Effector CD4-positive, alpha-beta T cell (primary cell): ENCODE measurements at regions not wholly inside any gene's neighbourhood (a gene's known extent, or its start where the extent isn't known, plus 50 kb on each side); places are given as distances from the start of the nearest gene placed in this dataset.

ENCODE experiments used
- DNase-seq: peaks from one replicate; pipeline ENCODE4 v3.0.0-alpha.2; 2020

DNA sequence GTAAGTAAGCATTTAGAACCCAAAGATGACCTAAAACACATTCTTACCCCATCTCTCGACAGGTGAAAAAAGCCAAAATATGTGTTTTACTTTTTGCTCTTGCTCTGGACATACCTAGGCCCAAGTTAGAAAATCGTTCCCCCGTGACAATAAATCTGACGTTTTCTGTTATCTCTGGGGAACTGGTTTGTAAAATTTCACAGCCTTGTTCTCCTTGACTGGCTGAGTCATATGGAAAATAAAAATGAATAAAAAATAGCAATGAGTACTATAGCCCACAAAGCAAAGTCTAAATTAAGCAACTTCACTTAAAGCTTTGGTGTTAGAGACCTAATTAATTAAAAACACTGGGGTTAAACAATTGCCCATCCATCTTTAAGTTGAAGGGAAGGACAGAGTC is 286.9 kb upstream of the CLINT1 start:
- no peak for DNase-seq

DNA sequence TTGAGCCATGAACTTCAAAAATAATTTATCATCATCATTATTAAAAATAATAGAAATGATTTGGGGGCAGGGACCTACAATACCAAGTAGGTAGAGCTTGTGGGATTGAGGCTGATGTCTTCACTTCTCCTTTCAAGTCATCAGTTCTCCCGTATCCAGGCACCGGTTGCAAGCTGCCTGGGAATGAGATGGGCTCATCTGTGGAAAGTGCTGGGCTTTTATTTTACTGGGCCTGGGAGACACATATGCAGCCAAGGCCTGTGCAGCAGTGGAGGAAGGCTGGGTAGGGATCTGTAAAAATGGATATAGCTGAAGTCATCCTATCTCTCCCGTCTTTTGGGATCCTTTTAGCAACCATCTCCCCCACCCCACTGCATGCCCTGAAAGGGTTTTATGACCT is 284.1 kb upstream of the CLINT1 start:
- DNase-seq: no peak

DNA sequence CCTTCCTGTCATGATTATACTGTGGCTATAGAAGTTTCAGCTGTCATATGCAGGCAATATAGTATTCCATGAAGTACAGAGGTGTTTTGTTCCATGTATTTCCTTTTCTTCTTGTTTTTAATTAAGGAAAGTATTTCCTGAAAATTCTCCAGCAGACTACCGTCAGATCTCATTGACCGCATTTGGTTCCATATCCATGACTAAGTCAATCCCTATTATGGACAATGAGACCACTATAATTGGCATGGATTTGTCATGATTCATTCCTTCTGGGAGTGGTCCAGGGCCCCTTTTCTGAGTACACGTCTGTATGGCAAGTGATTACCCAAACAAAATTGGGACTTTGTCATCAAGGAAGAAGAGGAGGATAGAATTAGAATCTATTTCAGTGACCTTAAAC is 283.2 kb upstream of the CLINT1 start:
- no peak for DNase-seq

DNA sequence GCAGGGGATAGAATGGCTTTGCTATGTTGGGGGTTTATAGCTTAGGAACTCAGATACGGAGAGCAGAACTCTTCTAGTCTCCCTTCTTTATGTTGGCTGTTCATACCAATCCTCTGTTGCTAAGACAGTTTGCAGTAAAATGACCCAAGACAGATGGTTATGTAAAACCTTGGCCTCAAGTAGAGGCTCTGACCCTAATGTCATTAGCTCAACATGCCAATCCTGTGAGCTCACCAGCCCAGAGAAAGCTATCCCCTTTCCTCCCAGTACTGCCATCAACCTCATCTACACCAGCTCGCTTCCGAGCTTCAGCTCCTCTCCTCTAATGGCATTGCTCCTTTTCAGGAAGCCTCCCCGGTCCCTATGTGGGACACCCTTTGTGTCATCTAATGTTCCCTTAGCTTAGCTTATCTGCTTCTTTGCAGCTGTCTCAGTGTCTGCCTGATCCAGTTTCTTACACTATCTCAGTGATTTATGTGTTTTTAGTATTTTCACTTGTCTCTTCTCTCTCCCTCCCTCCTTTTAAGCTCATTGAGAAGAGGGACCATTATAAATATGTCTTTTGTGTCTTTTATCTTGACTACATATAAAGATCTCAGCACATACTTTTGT is 281.3 kb upstream of the CLINT1 start:
- no peak for DNase-seq

DNA sequence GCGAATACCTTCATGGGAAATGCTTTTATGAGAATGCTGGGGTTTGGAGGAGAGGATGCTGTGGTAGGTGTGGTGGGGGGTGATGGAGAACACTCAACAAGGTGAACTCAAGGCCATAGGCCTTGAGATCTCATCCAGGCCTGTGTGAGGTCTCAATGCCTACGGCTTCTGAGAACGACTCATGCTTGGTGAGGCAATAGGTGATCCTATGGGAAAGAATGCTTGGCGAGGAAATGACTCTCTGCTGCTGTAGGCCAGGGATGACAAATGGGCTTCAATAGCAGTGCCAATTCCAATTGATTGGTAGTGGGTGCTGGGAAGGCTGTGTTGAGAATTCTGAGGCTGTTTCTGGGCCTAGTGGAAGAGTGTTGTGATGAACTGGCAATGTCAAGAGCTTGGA is 280.2 kb upstream of the CLINT1 start:
- DNase-seq: no peak

DNA sequence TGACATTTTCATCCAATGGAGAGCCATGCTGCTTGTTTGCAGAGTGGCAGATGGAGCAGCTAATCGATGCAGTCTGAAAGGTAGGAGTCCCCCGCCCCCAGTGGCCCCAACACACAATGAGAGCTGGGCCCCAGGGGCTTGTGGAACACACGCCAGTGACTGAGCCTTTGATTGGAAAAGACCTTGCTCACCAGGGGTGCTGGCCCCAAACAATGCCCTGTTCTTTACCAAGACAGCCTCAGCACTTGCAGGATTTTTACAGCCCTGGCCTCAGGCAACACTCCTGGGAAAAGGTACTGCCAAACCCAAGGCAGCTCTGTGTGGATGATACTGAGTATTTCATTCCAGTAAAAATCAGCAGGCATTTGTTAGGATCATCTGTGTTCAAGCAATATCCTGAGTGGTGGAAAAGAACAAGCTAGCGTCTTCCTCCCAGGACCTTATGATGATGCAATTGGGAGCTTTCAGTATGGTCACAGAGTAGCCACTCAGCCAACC is 276.8 kb upstream of the CLINT1 start:
- no peak for DNase-seq

DNA sequence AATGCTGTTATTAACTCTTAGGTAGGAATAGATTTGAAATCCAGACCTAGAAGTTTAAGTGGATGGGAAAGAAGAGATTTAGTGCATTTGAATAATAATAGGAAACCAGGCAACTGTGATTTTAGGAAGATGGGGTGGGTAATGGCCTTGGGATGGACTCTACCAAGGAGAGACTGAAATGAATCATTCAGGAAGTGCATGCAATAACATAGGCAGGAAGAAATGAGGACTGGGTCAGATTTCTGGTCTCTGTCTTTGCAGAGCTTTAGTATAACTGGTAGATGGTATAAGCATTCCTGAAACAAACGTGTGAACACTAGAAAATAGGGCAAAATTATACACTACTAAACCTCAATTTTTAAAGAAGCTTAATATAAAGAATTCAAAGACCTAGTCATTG is 274.4 kb upstream of the CLINT1 start:
- DNase-seq: no peak

DNA sequence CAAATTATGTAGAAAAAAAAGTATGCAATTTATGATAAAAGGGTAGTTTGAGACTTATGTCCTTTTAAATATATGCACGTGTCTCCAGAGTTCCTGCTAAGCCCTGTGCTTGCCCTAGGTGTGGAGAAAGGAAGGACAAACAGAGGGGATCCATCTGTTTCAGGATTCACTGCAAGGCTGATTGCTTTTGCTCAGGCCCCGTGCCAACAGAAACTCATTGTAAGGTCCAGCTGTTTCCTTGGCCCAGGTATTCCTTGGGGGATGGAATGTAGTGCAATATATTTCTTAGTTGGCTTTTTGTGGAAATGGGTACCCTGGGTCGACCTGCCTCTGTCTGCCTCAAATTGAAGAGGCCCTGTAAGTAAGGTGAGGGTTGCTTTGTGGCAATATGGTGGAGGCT is 268.6 kb upstream of the CLINT1 start:
- DNase-seq: no peak

DNA sequence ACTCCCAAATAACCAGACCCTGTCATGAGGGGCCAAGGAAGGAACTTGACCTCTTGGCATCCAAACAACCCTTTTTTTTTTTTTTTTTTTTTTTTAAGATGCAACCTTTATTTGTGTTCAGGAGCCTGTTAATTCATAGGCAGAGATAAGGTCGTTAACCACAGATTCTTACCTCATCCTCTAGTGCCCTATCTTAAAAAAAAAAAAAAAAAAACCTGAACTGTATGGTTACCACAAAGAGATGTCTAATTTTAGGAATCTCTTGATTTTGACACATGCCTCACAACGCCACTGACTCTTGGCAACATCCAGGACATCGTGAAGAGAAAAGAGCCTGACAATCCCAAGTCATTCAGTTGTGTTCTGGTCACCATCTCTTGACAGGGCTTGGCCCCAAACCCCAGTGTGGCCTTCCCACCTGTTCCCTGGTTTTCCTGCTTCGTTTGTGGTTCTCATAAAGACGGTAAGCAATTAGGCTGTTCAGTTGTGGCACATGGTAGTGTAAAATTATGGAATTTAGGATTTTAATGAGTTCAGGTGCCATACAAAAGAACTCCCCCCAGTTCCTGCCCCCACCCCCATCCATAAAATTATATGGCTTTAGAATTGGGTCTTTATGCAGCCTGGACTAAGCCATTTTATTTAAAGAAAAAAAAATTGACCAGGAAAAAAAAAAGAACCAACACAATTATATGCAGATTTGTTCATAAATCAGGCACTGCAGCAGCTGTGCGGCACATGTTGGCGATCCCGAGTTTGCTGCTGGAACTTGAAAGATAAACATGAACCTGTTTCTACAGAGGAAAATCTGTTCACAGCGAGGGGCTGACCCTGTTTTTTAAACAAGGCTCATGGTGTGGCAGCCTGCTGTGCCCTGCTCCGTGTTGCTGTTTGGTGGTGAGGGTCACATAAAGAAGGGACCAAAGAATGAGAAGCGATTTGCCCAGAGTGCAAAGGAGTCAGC is 267.8 kb upstream of the CLINT1 start:
- DNase-seq: no peak

DNA sequence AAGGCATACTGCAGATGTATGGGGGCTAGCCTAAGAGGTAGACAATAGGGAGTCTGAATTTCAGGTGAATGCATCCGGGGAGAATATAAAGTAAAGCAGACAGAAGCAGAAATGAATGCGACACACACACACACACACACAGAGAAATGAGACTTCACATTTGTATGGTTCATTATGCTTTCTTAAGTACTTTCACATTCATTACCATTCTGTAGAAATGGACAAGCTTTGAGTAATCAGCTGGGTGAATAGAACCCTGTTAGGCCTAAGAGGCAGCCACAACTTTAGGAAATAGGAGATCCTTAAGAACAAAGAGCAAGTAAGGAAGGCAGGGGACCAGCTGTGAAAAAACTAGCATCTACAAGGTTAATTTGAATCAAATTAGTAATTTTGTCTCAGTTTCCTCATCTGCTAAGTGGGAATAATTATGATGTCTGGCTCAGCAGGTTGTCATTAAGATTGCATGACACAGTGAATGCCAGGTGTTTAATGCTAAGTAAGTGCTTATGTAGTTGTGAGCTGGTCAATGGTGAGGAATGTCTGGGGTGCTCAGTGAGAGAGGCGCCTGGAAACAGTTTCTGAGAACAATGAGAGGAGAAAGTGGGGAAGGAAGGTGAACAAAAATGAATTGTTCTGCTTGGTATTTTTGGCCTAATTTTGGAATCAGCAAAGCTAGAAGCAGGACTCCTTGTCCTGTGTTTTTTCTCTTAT is 265.8 kb upstream of the CLINT1 start:
- DNase-seq: no peak

DNA sequence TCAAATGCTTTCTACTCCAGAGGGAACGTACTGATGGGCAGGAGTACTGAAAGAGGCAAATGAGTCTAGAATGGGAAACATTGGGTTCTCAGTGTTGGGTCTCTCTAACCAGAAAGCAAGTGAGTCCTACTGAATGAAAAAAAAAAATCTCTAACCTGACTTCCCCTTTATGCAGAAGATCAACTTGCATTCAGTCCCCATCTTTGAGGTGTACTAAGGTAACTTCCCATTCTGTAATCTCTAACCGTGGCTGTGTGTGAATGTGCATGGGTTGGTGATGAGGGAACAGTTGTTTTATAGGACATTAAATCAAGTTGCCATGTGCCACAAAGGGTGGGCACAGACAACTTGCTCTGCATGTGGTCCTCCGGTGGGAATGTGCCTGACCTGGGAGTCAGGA is 264.6 kb upstream of the CLINT1 start:
- DNase-seq: no peak

DNA sequence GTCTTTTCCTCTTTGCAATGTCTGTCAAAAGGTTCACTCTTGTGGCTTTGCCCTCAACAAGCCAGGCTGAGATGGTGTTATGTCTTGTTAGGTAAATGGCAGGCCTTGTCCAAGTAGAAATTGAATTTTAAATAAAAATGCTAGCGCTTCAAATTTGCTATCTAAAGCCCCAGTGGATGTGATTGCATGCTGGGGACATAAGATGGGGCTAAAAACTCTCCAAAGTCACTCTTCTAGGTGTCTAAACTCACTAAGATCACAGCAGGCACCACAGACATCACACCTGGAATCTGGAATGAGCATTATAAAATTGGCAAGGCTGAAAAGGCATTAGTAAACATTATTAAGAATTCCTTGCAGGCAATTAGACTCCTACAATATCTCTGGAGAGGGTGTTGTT is 262.7 kb upstream of the CLINT1 start:
- no peak for DNase-seq

DNA sequence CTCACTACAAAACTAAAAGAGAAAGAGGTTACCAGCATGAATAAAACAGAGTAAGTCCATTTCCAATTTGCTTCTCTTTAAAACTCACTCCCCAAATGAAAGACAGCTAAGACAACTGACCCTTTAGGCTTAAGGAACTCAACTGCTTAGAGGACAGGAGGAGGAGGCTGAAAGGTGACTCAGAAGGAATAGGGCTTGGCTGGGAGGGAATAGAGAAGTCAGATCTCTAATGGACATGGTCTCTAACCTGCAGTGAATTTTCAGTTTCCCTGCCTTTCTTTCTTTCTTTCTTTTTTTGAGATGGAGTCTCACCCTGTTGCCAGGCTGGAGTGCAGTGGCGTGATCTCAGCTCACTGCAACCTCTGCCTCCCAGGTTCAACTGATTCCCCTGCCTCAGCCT is 261.8 kb upstream of the CLINT1 start:
- DNase-seq: no peak

DNA sequence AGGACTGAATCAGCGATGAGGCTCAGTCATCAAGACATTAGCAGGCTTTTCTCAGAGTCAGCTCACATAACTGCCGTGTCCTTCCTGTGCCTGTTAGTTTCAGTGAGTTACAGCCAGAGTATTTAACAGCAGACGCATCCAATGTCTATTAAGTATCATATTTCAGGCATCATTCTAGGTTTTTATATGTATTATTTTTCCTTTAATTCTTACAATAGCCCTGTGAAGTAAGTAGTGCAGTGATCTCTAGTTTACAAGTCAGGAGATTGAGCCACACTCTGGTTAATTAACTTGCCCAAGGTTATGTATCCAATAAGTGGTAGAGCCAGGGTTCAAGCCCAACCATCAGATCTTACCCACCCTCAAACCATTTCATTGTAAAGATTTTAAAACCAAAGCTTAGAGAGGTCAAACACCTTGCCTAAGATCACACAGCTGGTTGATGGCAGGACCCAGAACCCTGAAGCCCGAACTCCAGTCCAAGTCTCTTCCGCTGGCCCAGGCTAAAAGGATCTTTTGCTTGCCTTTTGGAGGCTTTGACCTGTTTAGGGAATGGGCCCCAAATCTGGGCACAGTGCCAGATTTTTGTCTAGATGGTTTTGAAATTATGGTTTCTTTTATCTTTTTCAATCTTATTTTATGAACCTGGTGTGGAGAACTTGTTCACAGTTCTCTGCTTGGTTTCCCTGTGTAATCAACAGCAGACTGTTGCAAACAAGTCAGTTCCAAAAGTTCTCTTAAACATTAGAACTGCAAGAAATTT is 261.2 kb upstream of the CLINT1 start:
- DNase-seq: no peak

DNA sequence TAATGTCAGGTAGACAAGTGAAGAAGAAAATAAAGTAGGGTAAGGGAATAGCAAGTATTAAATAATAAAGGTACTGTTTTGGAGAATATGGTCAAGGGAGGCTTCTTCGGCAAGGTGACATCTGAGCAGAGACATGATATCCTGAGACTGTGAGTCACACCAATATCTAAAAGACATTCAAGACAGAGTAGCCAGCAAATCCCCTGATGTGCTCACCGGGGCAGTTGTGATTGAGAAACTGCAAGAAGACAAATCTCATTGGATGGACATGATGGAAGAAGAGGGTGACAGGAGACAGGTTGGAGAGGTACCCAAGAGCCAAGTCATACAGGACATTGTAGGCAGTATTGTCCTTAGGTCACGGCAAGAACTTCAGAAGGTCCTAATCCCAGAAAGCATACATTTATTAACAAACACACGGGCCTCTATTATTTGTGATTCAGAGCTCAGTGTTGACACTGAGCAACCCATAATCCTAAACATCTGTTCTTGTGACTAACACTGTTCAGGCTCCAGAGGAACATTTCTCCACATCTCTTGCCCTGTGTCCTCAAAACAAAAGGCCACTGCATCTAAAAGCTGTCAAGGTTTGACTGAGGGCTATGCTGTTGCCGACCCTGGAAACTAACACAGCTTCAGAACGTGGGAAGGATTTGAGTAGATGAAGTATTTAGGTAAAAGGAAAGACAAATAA is 258.7 kb upstream of the CLINT1 start:
- no peak for DNase-seq

DNA sequence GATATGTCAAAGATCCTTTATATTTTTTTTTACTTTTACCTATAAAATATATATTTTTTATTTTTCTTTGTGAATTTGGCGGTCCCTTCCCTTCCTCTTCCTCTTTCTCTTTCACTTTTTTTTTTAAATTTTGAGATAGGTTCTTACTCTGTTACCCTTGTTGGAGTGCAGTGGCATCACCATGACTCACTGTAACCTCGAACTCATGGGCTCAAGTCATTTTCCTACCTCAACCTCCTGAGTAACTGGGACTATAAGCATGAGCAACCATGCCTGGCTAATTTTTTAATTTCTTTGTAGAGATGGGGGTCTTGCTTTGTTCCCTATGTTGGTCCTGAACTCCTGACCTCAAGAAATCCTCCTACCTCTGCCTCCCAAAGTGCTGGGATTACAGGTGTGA is 258.0 kb upstream of the CLINT1 start:
- DNase-seq: no peak

DNA sequence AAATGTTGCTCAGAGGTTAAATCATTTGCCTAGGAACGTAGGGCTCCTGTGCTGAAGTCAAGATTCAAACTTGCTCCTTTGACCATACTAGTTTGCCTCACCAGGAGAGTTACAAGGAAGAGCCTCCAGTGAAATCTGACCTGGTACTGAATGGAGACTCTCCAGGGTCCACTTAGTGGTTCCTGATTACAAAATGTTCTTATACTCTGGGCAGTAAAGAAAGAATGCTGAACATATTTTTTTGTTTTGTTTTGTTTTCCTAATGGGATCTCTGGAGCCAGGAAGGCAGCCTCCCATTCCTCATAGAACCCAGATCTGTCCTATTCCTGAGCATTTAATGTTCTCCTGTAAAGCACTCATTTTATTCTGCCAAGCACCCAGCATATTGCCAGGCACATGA is 256.5 kb upstream of the CLINT1 start:
- DNase-seq: no peak

DNA sequence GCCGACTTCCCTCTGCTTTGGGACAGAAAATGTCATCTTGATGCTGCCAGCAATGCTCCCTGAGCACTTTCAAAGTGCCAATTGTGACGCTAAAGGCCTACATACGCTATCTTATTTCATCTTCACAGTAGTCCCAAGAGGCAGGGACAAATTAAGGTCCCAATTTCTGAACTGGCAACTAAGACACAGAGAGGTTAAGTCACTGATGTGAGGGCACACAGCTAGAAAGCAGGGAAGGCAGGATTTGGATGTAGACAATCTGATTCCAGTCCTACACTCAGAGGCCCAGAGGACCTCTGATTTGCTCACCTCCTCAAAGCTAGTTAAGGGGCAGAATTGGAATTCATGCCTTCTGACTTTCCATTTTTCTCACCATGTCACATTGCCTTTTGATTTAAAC is 249.2 kb upstream of the CLINT1 start:
- DNase-seq: no peak

DNA sequence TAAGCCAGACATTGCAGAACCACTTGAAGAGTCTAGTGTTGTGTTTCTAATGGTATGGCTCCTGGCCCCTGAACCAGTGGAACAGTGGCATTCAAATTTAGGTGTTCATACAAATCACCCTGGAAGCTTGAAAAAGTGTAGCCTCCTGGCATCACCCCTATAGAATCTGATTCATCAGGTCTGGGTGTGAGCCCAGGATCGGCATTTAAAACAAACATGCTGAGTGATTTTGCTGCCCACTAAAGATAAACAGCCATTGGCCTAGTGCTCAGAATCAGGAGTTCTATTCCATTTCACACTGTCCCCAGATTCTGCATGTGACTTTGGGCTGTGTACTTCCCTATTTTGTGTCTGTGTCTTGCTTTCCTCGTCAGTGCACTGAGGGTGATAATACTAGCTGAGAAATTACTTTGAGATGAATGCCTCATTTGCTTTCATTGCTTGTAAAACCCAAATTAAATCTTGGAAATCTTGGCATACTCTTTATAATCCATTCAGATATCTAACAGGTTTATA is 241.5 kb upstream of the CLINT1 start:
- no peak for DNase-seq

DNA sequence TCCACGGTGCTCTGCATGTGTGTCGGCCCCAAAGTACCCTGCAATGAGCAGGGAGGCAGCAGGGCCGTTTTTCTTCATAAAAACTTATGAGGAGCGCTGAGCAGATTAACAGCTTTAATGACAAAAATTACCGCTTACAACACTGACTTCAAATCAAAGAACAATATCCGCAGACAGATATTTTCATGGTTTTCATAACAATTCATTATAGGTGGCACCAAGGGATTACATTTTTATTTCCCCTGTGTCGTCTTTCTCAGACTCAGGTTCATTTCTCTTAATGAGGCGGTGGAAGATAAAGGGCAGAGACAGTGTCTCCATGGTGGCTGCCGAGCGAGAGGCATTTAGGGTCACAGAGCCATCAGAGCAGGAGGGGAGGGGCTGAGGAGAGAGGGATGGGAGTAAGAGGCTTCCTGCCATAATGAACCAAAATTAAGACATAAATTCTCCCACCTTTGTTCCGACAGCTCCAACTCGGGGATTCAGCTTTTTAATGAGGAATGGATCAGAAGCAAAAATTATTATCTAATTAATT is 240.7 kb upstream of the CLINT1 start:
- DNase-seq: no peak

DNA sequence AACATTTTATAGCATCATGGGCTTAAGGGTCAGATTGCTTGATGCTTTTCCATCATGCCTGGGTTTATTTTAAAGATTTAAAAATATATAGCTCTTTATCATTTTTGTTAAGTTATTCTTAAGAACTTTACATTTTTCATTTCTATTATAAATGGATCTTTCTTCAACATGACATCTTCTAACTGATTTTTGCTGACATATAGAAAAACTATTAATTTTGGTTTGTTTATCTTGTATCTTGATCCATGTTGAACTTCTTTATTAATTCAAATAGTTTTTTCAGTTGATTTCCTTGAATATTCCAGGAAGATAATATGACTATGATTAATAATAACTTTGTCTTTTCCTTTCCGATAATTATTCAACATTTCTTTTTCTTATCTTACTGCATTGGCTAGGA is 237.9 kb upstream of the CLINT1 start:
- no peak for DNase-seq

DNA sequence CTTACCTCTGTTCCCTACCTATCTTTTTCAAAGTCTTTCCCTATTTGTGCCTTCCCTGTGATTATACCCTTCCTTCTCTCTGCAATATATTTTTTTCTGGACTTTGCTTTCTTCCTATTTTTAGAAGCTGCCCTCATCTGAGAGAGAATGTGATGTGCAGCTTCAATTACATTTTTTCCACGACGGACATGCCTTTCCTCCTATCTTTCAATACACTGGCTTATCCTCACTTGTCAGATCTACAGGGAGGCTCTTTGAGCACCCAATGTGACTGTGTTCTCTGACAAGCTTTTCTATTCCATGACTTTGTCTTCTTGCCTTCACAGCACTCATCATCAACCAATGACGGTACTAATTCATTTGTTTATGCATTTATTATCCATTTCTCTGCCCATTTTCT is 227.9 kb upstream of the CLINT1 start:
- DNase-seq: no peak
